Large intestine (tissue), 3 donors: ENCODE measurements at regions not wholly inside any gene's neighbourhood (a gene's known extent, or its start where the extent isn't known, plus 50 kb on each side); places are given as distances from the start of the nearest gene placed in this dataset.

Experiments
- DNase-seq, 2 donors: peaks; one replicate each; pipeline versions ENCODE4 v3.0.0 to v3.0.0-alpha.2; 2013
- H3K27ac ChIP-seq: one replicate; pipeline ENCODE4 v1.5.1; 2013; ENCODE audit warnings: low read length
- H3K27me3 ChIP-seq: 2 replicates; pipeline ENCODE4 v1.6.1; 2013; ENCODE audit warnings: low read length; ENCODE audit not compliant: control insufficient read depth, insufficient read depth
- H3K36me3 ChIP-seq: 2 replicates; pipeline ENCODE4 v1.6.1; 2013; ENCODE audit warnings: low read length; ENCODE audit not compliant: control insufficient read depth, insufficient read depth
- H3K4me1 ChIP-seq: one replicate; pipeline ENCODE4 v1.6.1; 2013; ENCODE audit warnings: low read length; ENCODE audit not compliant: control insufficient read depth, insufficient read depth
- H3K4me3 ChIP-seq: one replicate; pipeline ENCODE4 v1.5.1; 2013; ENCODE audit warnings: low read length
- H3K9me3 ChIP-seq: one replicate; pipeline ENCODE4 v1.6.1; 2013; ENCODE audit warnings: mild to moderate bottlenecking, low read depth, low read length, moderate library complexity; ENCODE audit not compliant: control insufficient read depth
- WGBS: methylation state at CpG from one replicate; pipeline ENCODE4 v1.1.5; 2013; ENCODE audit warnings: low lambda C conversion rate; ENCODE audit not compliant: insufficient coverage; 5-methylcytosine and 5-hydroxymethylcytosine counted together

DNA sequence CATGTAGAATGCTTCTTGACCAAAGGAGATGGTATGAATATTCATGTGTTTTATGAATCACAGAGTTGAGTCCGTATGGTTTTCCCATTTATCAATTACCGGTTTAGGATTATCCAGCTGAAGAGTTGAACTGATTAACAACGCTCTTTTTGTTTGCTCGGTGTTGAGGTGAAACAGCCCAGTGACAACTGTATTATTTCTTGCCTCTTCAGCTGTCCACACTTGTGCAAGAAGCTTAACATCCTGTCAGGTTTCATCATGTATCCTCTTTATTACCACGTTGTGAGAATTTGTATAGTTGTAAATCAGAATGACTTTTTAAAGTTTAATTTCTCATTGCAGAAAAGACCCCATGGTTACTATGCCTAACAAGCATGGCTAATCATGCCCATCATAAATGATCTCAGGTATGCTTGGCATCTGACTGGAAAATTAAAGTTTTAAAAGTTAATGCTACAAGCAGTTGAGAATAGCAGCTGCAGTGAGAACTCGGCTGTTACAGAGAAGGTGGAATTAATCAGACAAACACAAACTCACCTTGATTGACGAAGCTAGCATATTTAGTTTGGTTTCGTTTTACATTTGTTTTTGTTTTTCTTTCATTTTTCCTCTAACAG is 563.2 kb upstream of the ADGRL2 start:
- Histone ChIP-seq H3K4me1 (no peaks in the 10 kb centered on the region), H3K36me3 (no peaks in the 10 kb centered on the region), H3K4me3 (peak overlapping the region; percentile 29), H3K27me3 (no peaks in the 10 kb centered on the region), H3K27ac (no peak overlapping the region), H3K9me3 (no peaks in the 10 kb centered on the region)
- WGBS = 61% methylated on average over 2 of the region's 8 CpGs
- peak in 1 of 2 donors; percentile 17 for DNase-seq

GRCh38 chr1:81234237-81234636 is 566.5 kb upstream of the ADGRL2 start:
- DNase-seq = no peak
- no peaks in the 10 kb centered on the region for H3K9me3 ChIP-seq
- no peaks in the 10 kb centered on the region for H3K36me3 ChIP-seq
- H3K27ac ChIP-seq = no peak overlapping the region
- peaks cover 2% of the 10 kb centered on the region for H3K4me1 ChIP-seq
- WGBS = 83% methylated on average over 2 of the region's 3 CpGs
- no peak overlapping the region for H3K4me3 ChIP-seq
- no peaks in the 10 kb centered on the region for H3K27me3 ChIP-seq

DNA sequence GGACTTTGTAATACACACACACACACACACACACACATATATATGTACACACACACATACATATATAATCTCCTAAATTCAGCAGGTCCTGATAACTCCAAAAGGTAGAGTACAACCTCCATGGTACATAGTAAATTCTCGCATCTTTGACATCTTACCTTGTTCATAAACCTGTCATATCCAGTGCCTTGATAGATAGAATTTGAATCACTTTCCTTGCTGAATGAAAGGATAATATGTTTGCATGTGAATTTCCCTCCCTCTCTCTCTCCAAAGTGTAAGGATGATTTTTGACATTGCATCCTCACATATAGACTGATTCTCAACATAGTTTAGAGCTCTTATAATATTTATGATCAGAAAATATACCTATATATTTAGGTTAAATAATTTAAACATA is 567.1 kb upstream of the ADGRL2 start:
- DNase-seq = no peak
- Histone ChIP-seq H3K27ac (no peak overlapping the region), H3K27me3 (no peaks in the 10 kb centered on the region), H3K9me3 (no peaks in the 10 kb centered on the region), H3K4me1 (peaks cover 2% of the 10 kb centered on the region), H3K4me3 (no peak overlapping the region), H3K36me3 (no peaks in the 10 kb centered on the region)
- no CpG with 5 or more reads among the region's 1 CpG for WGBS

GRCh38 chr1:81232420-81232819 is 568.3 kb upstream of the ADGRL2 start:
- H3K36me3 ChIP-seq = no peaks in the 10 kb centered on the region
- peaks cover 2% of the 10 kb centered on the region for H3K4me1 ChIP-seq
- H3K27me3 ChIP-seq = no peaks in the 10 kb centered on the region
- H3K27ac ChIP-seq = no peak overlapping the region
- no peak overlapping the region for H3K4me3 ChIP-seq
- no peak for DNase-seq
- no CpG with 5 or more reads among the region's 5 CpGs for WGBS
- H3K9me3 ChIP-seq = no peaks in the 10 kb centered on the region

- Histone ChIP-seq H3K4me3 (peak overlapping the region; percentile 23), H3K36me3 (no peaks in the 10 kb centered on the region), H3K27me3 (no peaks in the 10 kb centered on the region), H3K27ac (no peak overlapping the region), H3K4me1 (peaks cover 2% of the 10 kb centered on the region), H3K9me3 (no peaks in the 10 kb centered on the region)
- WGBS = no CpG with 5 or more reads among the region's 1 CpG
- no peak for DNase-seq
Observed at GRCh38 chr1:81231729-81232038, 569.0 kb upstream of the ADGRL2 start.

DNA sequence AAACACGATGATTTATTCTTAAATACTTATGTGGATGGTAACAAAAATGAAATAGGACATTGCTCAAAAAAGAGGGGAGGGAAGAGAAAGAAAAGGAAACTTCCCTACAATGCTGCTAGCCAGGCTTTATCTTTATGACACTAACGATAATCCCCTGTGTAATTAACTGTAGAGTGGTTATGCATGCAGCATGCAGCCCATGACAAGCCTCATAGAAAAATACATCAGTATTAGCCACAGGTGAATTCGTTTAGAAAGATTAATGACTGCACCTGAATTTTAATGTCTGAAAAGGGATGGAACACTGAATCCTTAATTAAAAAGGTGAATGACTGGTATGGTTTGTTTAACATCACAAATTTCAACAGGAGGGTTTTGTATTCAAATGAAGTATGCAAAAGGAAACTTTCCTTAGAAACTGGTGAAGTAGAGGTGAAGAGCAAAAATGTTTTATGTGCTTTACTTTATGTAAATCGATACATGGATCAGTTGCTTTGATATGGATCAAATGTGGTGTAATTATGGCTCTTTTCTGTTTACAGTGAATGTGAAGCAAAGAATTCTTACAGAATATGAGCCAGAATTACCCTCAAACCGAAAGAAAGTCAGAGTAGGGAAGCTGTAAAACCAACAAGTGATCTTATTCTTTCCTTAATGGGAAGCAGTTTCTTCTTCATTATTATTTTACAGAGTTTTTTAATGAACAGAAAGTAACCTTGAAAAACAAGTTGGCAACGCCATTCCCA is 569.6 kb upstream of the ADGRL2 start:
- 19% methylated on average over 4 of the region's 6 CpGs for WGBS
- DNase-seq = peak; percentile 18 to 71
- Histone ChIP-seq H3K27me3 (no peaks in the 10 kb centered on the region), H3K27ac (no peak overlapping the region), H3K4me3 (peak overlapping the region; percentile 23), H3K36me3 (no peaks in the 10 kb centered on the region), H3K4me1 (peaks cover 2% of the 10 kb centered on the region), H3K9me3 (no peaks in the 10 kb centered on the region)

DNA sequence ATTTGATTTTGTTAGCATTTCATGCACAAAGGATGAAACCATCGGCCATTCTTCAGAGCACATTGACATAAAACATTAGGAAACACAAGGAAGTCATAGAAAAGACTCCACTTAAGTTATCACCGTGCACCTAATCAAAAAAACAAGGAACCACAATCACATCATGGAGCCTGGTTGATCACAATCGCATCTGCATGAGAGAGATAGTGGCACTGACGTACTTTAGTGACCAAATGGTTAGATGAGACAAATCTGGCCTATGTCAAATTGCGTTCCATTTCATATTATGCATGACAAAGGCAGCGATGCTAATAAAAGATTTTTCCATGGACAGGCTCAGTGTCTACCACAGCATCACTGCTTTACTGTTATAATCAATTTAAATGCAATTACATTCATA is 571.8 kb upstream of the ADGRL2 start:
- no peaks in the 10 kb centered on the region for H3K9me3 ChIP-seq
- WGBS = no CpG with 5 or more reads among the region's 6 CpGs
- peaks cover 2% of the 10 kb centered on the region for H3K4me1 ChIP-seq
- no peak for DNase-seq
- H3K27ac ChIP-seq = no peak overlapping the region
- H3K36me3 ChIP-seq = no peaks in the 10 kb centered on the region
- H3K4me3 ChIP-seq = no peak overlapping the region
- H3K27me3 ChIP-seq = no peaks in the 10 kb centered on the region

GRCh38 chr1:81226603-81226928 is 574.2 kb upstream of the ADGRL2 start:
- Histone ChIP-seq H3K27ac (no peak overlapping the region), H3K27me3 (no peaks in the 10 kb centered on the region), H3K9me3 (peaks cover 2% of the 10 kb centered on the region), H3K4me1 (peaks cover under 1% of the 10 kb centered on the region), H3K4me3 (no peak overlapping the region), H3K36me3 (no peaks in the 10 kb centered on the region)
- no peak for DNase-seq
- WGBS = no CpG with 5 or more reads among the region's 2 CpGs

DNA sequence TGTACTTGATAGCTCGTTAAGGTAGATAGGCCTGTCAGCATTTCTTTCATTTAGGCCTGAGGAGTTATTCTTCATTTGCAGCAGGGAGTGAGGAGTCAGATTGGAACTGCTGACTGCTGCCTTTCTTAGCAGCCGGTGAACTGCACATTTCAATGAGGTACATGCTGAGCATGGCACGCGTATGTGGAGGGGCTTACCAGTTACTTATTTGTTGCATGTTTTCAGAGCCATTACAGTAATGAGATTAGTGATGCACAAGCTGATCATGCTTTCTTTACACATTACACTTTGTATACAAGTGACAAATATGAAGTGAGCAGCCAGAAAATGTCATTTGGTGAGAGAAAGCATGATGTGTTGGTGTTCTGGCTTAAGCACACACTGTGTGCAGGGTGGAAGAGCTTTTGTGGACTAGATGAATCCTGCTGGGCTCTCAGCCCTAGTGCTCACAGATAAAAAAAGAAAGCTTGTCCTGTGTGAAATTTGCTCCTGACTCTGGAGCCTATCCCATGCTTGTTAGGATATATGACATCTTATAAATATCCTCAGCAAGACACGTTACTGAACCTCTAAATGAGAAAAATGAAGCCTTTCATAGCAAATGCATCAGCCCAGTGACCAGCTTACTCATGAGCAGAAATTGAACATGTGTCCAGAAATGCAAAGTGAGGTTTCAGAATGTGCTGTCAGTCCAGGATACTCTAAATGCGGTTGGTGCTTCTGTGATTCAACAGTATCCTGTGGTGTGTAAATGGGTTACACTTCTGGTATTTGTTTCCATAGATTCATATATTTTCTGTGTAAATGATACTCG is 574.7 kb upstream of the ADGRL2 start:
- 100% methylated on average over 1 of the region's 7 CpGs for WGBS
- Histone ChIP-seq H3K9me3 (peaks cover 3% of the 10 kb centered on the region), H3K4me3 (no peak overlapping the region)

GRCh38 chr1:81224222-81224621 is 576.5 kb upstream of the ADGRL2 start:
- Histone ChIP-seq H3K4me3 (no peak overlapping the region), H3K4me1 (no peaks in the 10 kb centered on the region), H3K36me3 (no peaks in the 10 kb centered on the region), H3K9me3 (peaks cover 9% of the 10 kb centered on the region), H3K27me3 (no peaks in the 10 kb centered on the region), H3K27ac (no peak overlapping the region)
- no peak for DNase-seq

More for the DNA sequence above, 574.7 kb upstream of the ADGRL2 start:
- DNase-seq = no peak
- Histone ChIP-seq H3K4me1 (no peaks in the 10 kb centered on the region), H3K36me3 (no peaks in the 10 kb centered on the region), H3K27me3 (no peaks in the 10 kb centered on the region), H3K27ac (no peak overlapping the region)
